ENCODE measurements at regions not wholly inside any gene's neighbourhood (a gene's known extent, or its start where the extent isn't known, plus 50 kb on each side); places are given as distances from the start of the nearest gene placed in this dataset.
"Not testable (repeated sequence)": the region's sequence is repeated elsewhere in the genome, so short reads cannot be mapped to it uniquely, and the experiment has no call there.

DNA sequence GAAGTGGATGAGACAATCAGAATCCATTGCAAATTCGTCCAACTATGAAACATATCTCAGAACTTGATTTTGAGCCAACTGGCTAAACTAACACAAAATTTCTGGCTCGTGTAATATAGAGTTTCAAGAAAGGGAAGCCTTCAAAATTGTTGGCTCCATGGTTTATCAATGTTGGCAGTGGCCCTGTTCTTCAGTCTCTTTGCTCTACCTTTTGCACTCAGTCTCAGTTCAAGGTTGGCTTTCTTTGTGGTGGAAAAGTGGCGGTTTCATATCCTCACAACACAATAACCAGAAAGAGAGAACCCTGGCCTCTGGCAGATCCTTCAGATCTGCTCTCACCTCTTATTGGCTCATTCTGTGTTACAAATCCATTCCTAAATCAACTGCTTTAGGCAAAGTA lies 473.8 kb upstream of the API5 start:
- no peak for DNase-seq (ENCODE audit: low spot score)

DNA sequence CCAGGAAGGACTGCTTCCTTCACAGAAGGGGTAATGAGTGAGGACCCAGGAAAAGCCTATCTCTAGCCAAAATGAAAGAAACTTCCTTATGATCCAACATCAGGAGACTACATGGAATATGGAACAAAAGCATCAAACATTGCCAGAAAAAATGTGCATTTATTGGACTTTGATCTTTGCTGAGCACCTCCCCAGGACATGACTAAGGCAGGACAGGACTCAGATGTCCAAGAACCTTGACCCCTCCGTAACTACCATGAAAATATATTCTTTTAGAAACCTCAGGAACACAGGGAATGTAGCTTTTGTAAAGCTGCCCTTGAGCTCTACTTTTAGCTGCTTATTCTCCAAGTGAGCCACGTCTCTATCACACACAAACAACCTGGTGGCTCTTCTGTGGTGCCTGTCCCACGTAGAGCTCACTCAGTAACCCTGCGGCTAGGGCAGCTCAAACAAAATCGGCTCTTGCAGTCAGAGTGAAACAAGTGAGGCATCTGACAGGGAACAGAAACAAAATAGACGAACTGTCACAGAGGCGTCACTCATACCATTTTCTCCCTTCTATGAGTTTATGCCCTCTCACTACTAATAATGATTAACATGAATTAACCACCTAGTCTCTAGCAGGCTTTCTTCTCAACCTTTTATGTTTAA lies 471.5 kb upstream of the API5 start:
- DNase-seq (ENCODE audit: low spot score), result no peak

DNA sequence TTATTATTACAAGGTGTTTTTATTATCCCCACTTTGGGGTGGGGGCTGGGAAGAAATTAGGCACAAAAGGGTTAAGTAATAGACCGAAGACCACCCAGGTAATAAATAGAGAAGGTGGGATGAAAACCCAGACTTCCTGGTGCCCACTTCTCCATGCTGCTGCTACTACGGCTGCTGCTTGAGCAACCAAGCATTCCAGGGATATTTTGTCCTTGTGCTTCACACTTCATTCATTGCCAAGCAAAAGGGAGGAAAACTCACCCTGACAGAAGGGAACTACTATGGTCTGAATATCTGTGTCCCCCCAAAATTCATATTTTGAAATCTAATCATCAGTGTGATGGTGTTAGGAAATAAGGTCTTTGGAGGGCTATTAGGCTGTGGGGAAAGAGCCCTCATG lies 470.9 kb upstream of the API5 start:
- no peak for DNase-seq (ENCODE audit: low spot score)

DNA sequence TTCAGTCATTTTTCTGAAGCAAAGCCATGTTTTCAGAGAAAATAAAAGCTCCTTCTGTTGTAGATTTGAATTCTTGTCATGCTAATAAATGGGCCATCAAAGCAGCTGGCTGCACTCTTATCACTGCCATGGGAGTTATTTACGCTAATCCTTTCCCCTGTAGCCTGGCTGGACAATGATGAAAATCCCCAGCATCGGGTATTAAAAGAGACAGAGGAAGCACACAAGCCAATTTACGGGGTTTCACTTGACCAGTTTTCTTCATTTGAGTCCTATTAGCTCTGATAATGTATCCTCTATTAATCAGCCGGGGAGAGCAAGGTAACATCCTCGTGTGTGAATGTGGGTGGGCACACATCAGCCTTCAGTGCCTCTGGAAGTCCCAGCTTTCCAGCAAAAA lies 470.2 kb upstream of the API5 start:
- no peak for DNase-seq (ENCODE audit: low spot score)

DNA sequence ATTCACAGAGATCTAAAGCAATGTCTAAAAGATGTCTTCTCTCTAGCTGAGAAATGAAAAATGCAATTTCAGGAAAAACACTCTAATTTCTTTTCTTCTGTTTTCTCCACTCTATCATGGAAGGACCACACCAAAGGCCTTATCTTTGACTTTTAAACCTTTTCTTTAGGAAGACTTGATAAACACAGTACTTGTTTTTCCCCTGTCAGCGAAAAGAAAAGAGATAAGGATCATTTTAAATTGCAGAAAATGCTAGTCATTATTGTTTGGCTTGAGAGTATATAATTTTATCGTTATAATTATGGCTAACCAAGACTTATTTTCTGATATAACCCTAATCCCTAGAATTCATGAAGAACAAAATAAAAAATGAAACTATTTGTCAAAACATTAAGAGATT lies 462.4 kb upstream of the API5 start:
- DNase-seq (ENCODE audit: low spot score), result no peak

DNA sequence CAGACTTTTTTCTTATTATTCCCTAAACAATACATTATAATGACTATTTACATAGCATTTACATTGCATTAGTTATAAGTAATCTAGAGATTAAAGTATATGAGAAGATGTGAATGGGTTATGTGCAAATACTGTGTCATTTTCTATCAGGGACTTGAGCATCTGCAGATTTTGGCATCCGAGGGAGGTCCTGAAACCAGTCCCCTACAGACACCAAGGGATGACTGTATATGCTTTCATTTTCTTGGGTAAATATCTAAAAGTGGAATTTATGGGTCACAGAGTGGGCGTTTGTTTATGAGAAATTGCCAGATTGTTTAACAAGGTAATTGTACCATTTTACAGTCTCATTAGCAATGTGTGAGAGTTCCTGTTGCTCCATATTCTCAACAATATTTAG lies 454.5 kb upstream of the API5 start:
- no peak for DNase-seq (ENCODE audit: low spot score)

DNA sequence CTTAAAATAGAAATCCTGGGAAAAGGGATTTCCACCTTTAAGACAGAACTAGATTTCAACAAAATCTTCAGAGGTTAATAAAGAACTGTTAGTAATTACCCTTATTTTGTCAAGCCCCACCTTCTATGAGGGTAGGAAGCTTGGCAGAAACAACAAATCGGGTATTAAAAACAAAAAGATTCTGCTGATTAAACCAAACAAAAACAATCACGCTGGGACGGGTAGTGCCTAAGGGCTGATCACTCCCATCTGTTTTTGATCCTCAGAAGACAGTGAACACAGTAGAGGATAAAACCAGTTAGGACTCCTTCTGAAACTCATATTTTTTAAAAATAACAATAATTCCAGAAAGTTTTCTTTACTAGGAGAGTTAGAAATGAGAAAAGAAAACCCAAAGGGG lies 441.3 kb upstream of the API5 start:
- DNase-seq (ENCODE audit: low spot score), result no peak

DNA sequence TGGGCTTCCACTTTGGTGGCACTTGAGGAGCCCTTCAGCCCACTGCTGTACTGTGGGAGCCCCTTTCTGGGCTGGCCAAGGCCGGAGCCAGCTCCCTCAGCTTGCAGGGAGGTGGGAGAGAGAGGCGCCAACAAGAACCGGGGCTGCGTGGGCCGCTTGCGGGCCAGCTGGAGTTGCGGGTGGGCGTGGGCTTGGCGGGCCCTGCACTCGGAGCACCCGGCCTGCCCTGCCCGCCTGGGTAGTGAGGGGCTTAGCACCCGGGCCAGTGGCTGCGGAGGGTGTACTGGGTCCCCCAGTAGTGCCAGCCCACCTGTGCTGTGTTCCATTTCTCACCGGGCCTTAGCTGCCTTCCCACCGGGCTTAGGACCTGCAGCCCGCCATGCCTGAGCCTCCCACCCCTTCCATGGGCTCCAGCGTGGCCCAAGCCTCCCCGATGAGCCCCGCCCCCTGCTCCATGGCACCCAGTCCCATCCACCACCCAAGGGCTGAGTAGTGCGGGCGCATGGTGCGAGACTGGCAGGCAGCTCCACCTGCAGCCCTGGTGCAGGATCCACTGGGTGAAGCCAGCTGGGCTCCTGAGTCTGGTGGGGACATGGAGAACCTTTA lies 437.9 kb upstream of the API5 start:
- DNase-seq (ENCODE audit: low spot score), result not testable (repeated sequence)

DNA sequence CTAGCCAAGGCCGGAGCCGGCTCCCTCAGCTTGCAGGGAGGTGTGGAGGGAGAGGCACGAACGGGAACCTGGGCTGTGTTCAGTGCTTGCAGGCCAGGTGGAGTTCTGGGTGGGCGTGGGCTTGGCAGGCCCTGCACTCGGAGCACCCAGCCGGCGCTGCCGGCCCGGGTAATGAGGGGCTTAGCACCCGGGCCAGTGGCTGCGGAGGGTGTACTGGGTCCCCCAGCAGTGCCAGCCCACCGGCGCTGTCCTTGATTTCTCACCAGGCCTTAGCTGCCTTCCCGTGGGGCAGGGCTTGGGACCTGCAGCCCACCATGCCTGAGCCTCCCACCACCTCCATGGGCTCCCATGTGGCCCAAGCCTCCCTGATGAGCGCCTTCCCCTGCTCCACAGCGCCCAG lies 430.5 kb upstream of the API5 start:
- not testable (repeated sequence) for DNase-seq (ENCODE audit: low spot score)

DNA sequence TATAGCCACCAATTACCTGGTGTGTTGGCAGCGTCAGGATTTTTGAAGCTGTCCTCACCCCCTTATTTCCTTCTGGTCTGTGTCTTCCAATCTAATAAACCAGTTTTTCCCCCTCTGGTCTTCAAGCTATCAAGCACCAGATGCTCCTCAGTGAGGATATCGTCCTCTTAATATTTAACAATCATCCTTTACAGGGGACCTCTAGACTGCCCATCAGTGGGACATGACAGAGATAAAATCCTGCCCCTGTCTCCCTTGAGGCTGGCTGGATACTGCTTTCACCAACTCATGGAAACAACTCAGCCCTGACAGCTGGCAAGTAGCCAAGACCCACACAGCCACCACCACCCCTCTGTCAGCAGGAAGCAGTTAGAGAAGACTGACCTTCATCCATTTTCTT lies 421.0 kb upstream of the API5 start:
- no peak for DNase-seq (ENCODE audit: low spot score)

DNA sequence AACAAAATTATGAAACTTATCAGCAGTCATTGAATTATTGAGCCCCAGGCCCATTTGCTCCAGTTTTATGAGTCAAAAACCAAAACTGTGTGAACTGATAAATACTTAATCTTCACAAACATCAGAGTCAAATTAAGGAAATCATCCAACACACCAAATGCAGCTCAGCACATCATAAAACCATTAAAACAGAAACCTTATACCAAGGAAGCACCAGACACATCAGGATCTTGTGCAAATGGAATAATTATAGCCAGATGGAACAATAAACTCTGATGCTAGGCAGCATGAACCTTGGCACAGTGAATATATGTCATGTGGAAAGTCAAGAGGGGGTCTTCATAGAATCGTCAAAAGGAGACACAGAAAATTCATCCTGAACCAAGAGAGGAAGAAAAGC lies 410.7 kb upstream of the API5 start:
- no peak for DNase-seq (ENCODE audit: low spot score)

DNA sequence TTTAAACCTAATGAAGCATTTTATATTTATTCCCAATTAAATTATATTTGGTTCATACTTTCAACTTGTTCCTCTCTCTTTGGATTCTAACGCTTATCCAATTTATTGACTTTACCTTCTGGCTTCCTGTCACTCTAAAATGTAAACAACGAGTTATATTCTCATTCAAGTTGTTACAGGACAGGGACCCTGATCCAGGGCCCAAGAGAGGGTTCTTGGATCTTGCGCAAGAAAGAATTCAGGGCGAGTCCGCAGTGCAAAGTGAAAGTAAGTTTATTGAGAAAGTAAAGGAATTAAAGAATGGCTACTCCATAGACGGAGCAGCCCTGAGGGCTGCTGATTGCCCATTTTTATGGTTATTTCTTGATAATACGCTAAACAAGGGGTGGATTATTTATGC lies 405.6 kb upstream of the API5 start:
- no peak for DNase-seq (ENCODE audit: low spot score)

DNA sequence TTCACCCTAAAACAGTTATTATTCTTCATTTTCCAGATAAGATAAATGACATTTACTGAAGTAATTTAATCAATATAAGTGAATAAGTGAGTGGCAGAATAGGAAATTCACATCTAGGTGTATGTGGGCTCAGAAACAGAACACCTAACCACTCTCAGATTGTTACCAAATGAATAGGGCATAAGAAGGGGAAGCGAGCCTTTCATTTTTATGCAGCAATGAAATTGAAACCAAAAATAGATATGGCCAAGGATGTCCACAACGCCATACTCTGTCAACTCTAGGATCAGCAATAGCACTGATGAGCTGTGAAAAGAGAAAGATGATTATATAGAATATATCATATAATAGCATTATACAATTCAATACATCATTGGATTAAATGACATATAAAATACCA lies 398.1 kb upstream of the API5 start:
- DNase-seq (ENCODE audit: low spot score), result no peak

DNA sequence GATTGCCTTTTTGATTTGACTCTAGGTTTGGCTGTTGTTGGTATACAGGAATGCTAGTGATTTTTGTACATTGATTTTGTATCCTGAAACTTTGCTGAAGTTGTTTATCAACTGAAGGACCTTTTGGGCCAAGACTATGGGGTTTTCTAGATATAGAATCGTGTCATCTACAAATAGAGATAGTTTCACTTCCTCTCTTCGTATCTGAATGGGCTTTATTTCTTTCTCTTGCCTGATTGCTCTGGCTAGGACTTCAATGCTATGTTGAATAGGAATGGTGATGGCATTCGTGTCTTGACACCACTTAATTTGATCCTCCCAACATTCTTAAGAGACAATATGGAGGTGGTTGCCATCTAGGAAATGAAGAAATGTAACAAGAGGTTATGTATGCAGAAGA lies 388.1 kb upstream of the API5 start:
- no peak for DNase-seq (ENCODE audit: low spot score)

DNA sequence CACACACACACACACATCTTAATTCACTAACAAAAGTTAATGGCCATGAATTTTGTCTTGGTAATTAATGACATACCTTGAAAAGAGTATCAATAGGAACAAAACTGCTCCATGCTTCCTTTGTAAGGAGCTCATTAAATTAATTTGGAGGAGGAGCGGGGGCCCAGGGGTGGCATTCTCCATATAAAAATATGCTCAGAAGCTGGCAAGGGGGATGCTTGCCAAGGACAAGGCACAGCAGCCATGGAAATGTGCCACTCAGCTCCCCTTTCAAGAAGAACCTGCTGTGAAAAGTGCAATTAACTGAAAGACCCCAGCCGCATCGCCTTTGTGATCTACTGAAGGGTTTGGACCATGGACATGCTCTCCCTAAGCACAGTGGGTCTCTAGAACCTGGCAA lies 385.9 kb upstream of the API5 start:
- DNase-seq (ENCODE audit: low spot score), result no peak

DNA sequence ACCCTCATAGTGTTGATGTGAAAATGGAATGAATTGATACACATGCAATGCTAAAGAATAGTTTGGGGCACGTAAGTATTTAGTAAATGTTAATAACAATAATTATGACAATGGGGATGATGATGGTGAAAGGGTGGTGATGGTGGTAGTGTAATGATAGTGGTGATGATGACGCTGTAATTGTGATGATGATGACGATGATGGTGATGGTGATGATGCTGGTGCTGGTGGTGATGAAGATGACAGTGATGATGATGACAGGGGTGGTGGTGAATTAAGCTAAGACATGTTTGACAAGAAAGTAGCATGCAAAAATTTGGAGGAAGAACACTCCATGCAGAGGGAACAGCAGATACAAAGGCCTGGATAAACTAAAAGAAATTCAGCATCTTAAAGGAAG lies 364.4 kb upstream of the API5 start:
- DNase-seq (ENCODE audit: low spot score), result no peak

DNA sequence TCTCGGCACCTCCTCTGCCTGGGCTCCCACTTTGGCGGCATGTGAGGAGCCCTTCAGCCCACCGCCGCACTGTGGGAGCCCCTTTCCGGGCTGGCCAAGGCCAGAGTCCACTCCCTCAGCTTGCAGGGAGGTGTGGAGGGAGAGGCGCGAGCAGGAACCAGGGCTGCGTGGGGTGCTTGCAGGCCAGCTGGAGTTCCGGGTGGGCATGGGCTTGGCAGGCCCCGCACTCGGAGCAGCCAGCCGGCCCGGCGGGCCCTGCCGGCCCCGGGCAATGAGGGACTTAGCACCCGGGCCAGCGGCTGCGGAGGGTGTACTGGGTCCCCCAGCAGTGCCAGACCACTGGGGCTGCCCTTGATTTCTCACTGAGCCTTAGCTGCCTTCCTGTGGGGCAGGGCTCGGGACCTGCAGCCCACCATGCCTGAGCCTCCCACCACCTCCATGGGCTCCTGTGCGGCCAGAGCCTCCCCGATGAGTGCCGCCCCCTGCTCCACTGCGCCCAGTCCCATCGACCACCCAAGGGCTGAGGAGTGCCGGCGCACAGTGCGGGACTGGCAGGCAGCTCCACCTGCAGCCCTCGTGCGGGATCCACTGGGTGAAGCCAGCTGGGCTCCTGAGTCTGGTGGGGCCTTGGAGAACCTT lies 361.9 kb upstream of the API5 start:
- DNase-seq (ENCODE audit: low spot score), result not testable (repeated sequence)

DNA sequence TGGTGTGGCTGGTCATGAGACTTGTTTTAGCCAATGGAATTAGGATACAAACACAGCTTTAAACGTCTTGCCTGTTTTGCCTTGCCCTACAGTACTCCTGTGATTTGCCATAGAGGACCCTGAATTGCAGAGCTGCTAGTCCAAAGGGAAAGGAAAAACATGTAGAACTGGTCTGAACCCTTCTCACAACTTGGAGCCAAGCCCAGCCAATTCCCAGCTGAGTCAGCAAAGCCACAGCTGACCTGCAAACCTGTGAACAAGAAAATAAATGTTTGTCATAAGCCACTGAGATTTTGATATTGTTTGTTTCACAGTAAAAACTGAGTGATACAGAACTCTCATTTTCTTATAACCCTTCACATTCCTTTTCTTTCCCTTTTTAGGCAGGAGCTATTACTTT lies 360.5 kb upstream of the API5 start:
- no peak for DNase-seq (ENCODE audit: low spot score)

DNA sequence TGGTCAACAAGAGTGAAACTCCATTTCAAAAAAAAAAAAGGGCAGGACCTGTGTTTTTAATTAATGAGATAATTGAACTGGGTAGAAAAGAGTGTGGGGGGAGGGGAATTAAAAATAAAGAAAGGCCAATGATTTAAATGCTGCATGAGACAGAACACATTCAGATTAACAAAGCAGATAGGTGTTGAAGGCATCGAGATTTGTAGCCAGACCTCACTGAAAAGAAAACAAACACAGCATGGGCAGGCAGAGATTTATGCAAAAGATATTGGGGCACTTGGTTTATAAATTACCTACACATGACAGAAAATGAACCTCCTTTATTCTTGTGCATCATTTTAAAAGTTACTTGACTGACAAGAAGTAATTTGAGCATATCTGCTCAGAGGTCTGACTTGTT lies 354.0 kb upstream of the API5 start:
- DNase-seq (ENCODE audit: low spot score), result no peak

DNA sequence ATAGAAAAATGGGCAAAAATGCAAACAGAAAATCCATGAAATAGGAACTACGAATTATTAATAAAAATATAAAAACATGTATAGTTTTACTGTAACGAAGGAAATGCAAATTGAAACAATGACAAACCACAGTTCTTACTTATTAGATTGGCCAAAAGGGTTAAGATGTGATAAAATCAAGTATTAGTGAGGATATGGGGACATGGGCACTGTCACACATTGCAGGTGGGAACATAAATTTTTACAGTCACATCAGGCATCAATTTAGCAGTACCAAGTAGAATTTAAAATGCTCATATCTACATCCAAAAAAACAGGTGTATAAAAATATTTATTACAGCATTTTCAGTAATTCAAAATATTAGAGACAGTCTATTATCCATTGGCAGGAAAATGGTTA lies 353.2 kb upstream of the API5 start:
- no peak for DNase-seq (ENCODE audit: low spot score)

DNA sequence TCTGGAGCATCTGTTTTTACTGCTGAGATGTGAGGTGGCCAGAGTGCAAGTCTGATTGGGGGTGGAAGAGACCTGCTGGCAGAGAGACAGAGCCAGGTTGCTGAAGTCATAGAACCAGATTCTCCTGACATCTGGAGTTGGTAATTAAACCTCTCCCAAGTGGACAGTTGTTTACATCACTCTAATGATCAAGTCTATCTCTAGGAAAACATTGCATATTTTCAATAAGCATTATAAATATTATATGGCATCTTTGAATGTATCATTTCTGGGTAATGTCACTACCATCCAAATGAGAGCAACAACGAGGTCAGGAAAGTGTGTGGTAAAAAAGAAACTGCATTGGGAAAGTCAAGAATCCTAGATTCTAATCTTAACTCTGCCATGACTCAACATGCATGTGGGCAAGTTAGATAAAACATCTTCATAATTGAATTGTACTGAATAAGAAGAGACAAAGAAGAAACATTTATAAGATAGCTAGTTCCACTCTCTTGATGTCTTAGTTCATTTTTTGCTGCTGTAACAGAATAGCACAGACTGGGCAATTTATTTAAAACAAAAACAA lies 351.2 kb upstream of the API5 start:
- no peak for DNase-seq (ENCODE audit: low spot score)

DNA sequence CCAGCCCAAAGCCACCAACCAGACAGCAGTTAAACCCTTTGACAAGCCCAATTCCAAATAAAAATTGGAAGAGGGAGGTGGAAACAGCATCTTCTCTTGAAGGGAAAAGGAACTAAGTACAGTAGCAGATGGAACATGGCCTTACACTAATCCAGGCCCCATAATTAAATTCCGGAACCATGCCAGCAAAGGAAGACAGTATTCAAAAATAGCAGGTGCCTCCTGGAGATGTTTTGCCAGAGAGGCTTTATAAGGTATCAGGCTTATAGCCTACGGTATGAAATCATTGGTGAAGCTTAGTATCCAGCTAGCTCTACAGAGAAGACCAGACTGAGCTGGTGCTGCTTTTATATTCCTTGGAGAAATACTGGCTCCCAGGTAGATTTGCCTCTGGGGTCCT lies 344.1 kb upstream of the API5 start:
- DNase-seq (ENCODE audit: low spot score), result no peak

DNA sequence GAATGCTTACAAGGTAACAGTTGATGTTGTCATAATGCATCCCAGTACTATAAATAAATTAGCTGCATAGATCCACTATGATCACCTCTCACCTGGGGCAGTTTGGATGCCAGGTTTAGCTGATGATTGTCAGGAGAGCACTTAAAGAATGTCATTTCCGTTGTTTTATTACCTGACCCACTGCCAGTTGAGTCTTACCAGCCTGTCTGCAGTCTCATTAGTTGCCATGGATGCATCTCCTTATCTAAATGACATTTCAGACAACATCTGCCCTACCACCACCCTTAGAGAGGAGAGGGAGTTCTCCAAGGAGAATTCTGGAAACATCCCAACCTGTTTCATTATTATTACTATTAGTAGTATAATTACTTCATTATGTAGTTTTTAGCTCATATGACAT lies 339.1 kb upstream of the API5 start:
- DNase-seq (ENCODE audit: low spot score), result no peak
